IPS-20b (cell line): ENCODE measurements at regions not wholly inside any gene's neighbourhood (a gene's known extent, or its start where the extent isn't known, plus 50 kb on each side); places are given as distances from the start of the nearest gene placed in this dataset.
A peak's percentile ranks its signal among the peaks of the same experiment; 100 is the strongest.
"Not testable (repeated sequence)": the region's sequence is repeated elsewhere in the genome, so short reads cannot be mapped to it uniquely, and the experiment has no call there.

Source experiments
- H3K27ac ChIP-seq: one replicate; pipeline ENCODE4 v1.5.1; 2013; ENCODE audit warnings: low read length
- H3K27me3 ChIP-seq: 2 replicates; pipeline ENCODE4 v1.6.1; 2013; ENCODE audit warnings: mild to moderate bottlenecking, low read length, inconsistent platforms; ENCODE audit not compliant: insufficient read depth
- H3K36me3 ChIP-seq: 2 replicates; pipeline ENCODE4 v1.6.1; 2013; ENCODE audit warnings: low read depth, mild to moderate bottlenecking, inconsistent platforms, low read length, moderate library complexity; ENCODE audit not compliant: insufficient read depth
- H3K4me1 ChIP-seq: 2 replicates; pipeline ENCODE4 v1.6.1; 2013; ENCODE audit warnings: mild to moderate bottlenecking, control low read depth, inconsistent platforms, low read length, moderate library complexity; ENCODE audit not compliant: insufficient read depth
- H3K4me3 ChIP-seq: 2 replicates; pipeline ENCODE4 v1.5.1; 2013; ENCODE audit warnings: mild to moderate bottlenecking, low read length, inconsistent platforms
- H3K9ac ChIP-seq: 2 replicates; pipeline ENCODE4 v1.6.1; 2013; ENCODE audit warnings: low read depth, mild to moderate bottlenecking, inconsistent platforms, low read length, moderate library complexity
- H3K9me3 ChIP-seq: 2 replicates; pipeline ENCODE4 v1.6.1; 2013; ENCODE audit warnings: mild to moderate bottlenecking, low read depth, low read length, inconsistent platforms; ENCODE audit not compliant: insufficient read depth

GRCh38 chrX:7638078-7638710 is 204.8 kb upstream of the VCX start:
- Histone ChIP-seq H3K9me3 (no peaks in the 10 kb centered on the region), H3K27ac (no peak overlapping the region), H3K9ac (no peak overlapping the region), H3K27me3 (no peaks in the 10 kb centered on the region), H3K4me3 (no peak overlapping the region), H3K36me3 (no peaks in the 10 kb centered on the region), H3K4me1 (no peaks in the 10 kb centered on the region)

- H3K27ac ChIP-seq: no peak overlapping the region
- H3K9ac ChIP-seq: no peak overlapping the region
- H3K4me1 ChIP-seq: no peaks in the 10 kb centered on the region
- no peaks in the 10 kb centered on the region for H3K27me3 ChIP-seq
- H3K36me3 ChIP-seq: no peaks in the 10 kb centered on the region
- H3K9me3 ChIP-seq: no peaks in the 10 kb centered on the region
- no peak overlapping the region for H3K4me3 ChIP-seq
These were observed 205.9 kb upstream of the VCX start for GRCh38 chrX:7637066-7637465.

GRCh38 chrX:7635604-7636003 is 207.4 kb upstream of the VCX start:
- Histone ChIP-seq H3K9me3 (no peaks in the 10 kb centered on the region), H3K4me3 (no peak overlapping the region), H3K4me1 (no peaks in the 10 kb centered on the region), H3K36me3 (no peaks in the 10 kb centered on the region), H3K9ac (no peak overlapping the region), H3K27me3 (no peaks in the 10 kb centered on the region), H3K27ac (no peak overlapping the region)

DNA sequence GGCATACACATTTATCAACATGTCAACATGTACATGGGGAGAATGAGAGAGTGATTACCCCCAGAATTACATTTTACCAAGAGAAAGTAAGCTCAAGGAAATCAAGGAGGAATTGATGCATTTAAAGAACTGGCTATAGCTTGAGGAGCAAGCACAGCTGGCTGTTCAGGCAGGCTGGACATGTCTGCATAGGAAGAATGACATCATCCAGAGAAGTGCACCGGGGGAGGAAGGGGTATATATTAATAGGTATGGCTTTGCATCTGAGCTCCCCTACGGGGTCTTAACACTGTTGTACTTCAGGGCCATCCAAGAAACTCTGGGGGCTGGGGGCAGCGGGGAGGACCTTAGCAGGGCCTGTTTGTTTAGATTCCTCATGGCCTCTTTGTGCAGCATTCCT is 222.4 kb upstream of the VCX start:
- no peaks in the 10 kb centered on the region for H3K9me3 ChIP-seq
- H3K9ac ChIP-seq: no peak overlapping the region

DNA sequence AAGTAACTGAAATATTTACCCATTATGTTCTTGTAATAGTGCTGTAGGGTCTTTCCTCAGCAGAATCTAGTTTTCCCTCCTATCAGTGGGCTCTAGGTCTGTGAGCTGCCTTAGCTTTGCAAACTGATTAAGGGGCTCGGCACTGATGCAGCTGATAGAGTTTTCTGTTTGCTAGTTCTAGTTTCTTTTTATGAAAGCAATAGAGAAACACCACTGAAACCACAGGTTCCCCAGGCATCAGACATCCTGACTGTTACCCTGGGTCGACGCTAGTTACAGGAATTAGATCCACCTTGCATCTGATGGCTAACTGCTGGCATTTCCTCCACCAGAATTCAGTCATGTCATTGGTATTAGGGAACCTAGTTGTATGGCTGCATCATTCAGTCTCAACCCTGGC is 225.0 kb upstream of the VCX start:
- no peak overlapping the region for H3K9ac ChIP-seq

More for the DNA sequence above, 222.4 kb upstream of the VCX start:
- H3K36me3 ChIP-seq: no peaks in the 10 kb centered on the region
- H3K27ac ChIP-seq: no peak overlapping the region
- H3K27me3 ChIP-seq: no peaks in the 10 kb centered on the region
- no peaks in the 10 kb centered on the region for H3K4me1 ChIP-seq
- no peak overlapping the region for H3K4me3 ChIP-seq

GRCh38 chrX:7614616-7615015 is 228.4 kb upstream of the VCX start:
- no peak overlapping the region for H3K9ac ChIP-seq
- H3K4me3 ChIP-seq: no peak overlapping the region
- no peaks in the 10 kb centered on the region for H3K4me1 ChIP-seq
- no peaks in the 10 kb centered on the region for H3K36me3 ChIP-seq
- H3K27me3 ChIP-seq: no peaks in the 10 kb centered on the region
- no peaks in the 10 kb centered on the region for H3K9me3 ChIP-seq
- no peak overlapping the region for H3K27ac ChIP-seq

More for the DNA sequence above, 225.0 kb upstream of the VCX start:
- no peaks in the 10 kb centered on the region for H3K4me1 ChIP-seq
- no peaks in the 10 kb centered on the region for H3K9me3 ChIP-seq
- H3K27me3 ChIP-seq: no peaks in the 10 kb centered on the region
- H3K4me3 ChIP-seq: no peak overlapping the region
- H3K36me3 ChIP-seq: no peaks in the 10 kb centered on the region
- H3K27ac ChIP-seq: no peak overlapping the region

GRCh38 chrX:7608625-7609024 is 234.3 kb upstream of the VCX start:
- H3K27me3 ChIP-seq, H3K9ac ChIP-seq, H3K4me3 ChIP-seq, H3K9me3 ChIP-seq, H3K4me1 ChIP-seq, H3K36me3 ChIP-seq, H3K27ac ChIP-seq: not testable (repeated sequence)

- no peak overlapping the region for H3K27ac ChIP-seq
- peaks cover 8% of the 10 kb centered on the region for H3K9me3 ChIP-seq
These were observed 236.8 kb upstream of the VCX start for GRCh38 chrX:7606039-7606652.

DNA sequence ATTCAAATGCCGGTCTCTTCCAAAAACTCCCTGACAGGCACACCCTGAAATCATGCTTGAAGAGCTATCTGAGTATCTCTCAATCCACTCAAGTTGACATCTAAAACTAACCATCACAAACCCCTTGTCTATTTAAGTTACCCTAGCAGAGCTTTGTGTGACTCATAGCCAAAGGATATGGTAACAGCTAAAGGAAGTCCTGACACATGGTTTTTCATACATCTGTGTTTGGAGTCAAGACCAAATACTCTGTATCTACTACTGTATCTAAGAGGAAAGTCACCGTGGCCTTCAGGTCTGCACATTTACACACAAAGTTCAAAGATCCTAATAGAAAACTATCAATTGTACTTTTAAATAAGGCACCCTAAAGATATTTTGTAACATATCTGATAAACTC is 239.6 kb upstream of the VCX start:
- no peaks in the 10 kb centered on the region for H3K36me3 ChIP-seq
- no peaks in the 10 kb centered on the region for H3K27me3 ChIP-seq
- H3K4me1 ChIP-seq: no peaks in the 10 kb centered on the region
- no peak overlapping the region for H3K27ac ChIP-seq
- peaks cover 8% of the 10 kb centered on the region for H3K9me3 ChIP-seq
- no peak overlapping the region for H3K4me3 ChIP-seq
- H3K9ac ChIP-seq: no peak overlapping the region

More at GRCh38 chrX:7606039-7606652, 236.8 kb upstream of the VCX start:
- no peak overlapping the region for H3K9ac ChIP-seq
- H3K27me3 ChIP-seq: no peaks in the 10 kb centered on the region
- no peaks in the 10 kb centered on the region for H3K36me3 ChIP-seq
- no peak overlapping the region for H3K4me3 ChIP-seq
- no peaks in the 10 kb centered on the region for H3K4me1 ChIP-seq

DNA sequence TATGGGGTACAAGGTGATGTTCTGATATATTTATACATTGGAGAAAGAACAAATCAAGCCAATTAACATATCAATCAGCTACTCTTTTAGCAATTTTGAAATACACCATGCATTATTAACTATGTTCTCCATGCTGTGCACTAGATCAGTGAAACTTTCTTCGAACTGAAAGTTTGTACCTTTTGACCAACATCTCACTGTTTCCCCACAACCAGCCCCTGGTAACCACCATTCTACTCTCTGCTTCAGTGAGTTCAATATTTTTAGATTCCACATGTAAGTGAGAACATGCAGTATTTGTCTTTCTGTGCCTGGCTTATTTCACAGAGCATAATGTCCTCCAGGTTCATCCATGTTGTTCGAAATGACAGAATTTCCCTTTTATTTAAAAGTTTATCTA is 246.1 kb upstream of the VCX start:
- peaks cover 2% of the 10 kb centered on the region for H3K9me3 ChIP-seq
- no peak overlapping the region for H3K9ac ChIP-seq

DNA sequence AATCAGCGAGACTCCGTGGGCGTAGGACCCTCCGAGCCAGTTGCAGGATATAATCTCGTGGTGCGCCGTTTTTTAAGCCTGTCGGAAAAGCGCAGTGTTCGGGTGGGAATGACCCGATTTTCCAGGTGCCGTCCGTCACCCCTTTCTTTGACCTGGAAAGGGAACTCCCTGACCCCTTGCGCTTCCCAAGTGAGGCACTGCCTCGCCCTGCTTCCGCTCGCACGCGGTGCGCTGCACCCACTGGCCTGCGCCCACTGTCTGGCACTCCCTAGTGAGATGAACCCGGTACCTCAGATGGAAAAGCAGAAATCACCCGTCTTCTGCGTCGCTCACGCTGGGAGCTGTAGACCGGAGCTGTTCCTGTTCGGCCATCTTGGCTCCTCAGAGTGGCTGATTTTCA is 249.6 kb upstream of the VCX start:
- H3K4me3 ChIP-seq: peak overlapping the region; percentile 45; the same call in 1 of the 2 replicates
- H3K27me3 ChIP-seq, H3K36me3 ChIP-seq, H3K9ac ChIP-seq, H3K27ac ChIP-seq, H3K9me3 ChIP-seq, H3K4me1 ChIP-seq: not testable (repeated sequence)

More for the DNA sequence above, 246.1 kb upstream of the VCX start:
- H3K27me3 ChIP-seq: no peaks in the 10 kb centered on the region
- H3K27ac ChIP-seq: no peak overlapping the region
- no peak overlapping the region for H3K4me3 ChIP-seq
- H3K4me1 ChIP-seq: no peaks in the 10 kb centered on the region
- no peaks in the 10 kb centered on the region for H3K36me3 ChIP-seq

DNA sequence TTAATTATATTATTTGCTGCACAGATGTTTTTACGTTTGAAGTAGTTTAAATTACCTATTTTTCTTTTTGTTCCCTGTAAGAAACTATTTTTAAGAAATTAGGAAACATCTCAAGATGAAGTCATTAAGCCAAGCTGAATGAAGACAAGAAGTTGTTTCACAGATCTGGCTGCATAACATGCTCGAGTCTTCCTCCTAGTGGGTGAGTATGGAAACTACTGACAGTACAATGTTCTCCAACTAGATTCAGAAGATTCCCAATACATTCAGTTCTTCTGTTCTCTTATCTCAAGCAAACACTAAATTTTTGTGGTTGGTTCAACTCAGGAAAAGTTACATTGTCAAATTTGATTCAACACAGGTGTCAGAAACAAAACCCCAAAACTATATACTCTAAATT is 256.8 kb upstream of the VCX start:
- Histone ChIP-seq H3K9me3 (no peaks in the 10 kb centered on the region), H3K9ac (no peak overlapping the region), H3K36me3 (no peaks in the 10 kb centered on the region), H3K27me3 (no peaks in the 10 kb centered on the region), H3K27ac (no peak overlapping the region), H3K4me1 (no peaks in the 10 kb centered on the region), H3K4me3 (no peak overlapping the region)
